Fibroblast of villous mesenchyme (primary cell): ENCODE measurements at regions not wholly inside any gene's neighbourhood (a gene's known extent, or its start where the extent isn't known, plus 50 kb on each side); places are given as distances from the start of the nearest gene placed in this dataset.

Experiments used
- DNase-seq: peaks from one replicate; pipeline ENCODE4 v3.0.0-alpha.2; 2010; ENCODE audit warnings: low read depth
- H3K4me3 ChIP-seq: 2 replicates; pipeline ENCODE4 v1.5.1; 2011; ENCODE audit warnings: low read depth, mild to moderate bottlenecking, low read length
- CTCF ChIP-seq: IDR thresholded peaks from 2 replicates; pipeline ENCODE4 v1.5.1; 2012; ENCODE audit warnings: low read depth, mild to moderate bottlenecking, low read length; ENCODE audit not compliant: insufficient read depth

- no peak for DNase-seq
- TF ChIP-seq CTCF = no peak
- H3K4me3 ChIP-seq = no peak overlapping the region
Observed at GRCh38 chr1:188314557-188315137, 1485.9 kb downstream of the PLA2G4A start.

- H3K4me3 ChIP-seq = no peak overlapping the region
- DNase-seq = no peak
- TF ChIP-seq CTCF = no peak
Observed at GRCh38 chr1:188317894-188318293, 1489.1 kb downstream of the PLA2G4A start.

- no peak for TF ChIP-seq CTCF
- no peak overlapping the region for H3K4me3 ChIP-seq
- DNase-seq = no peak
Observed at GRCh38 chr1:188325211-188325610, 1496.5 kb downstream of the PLA2G4A start.

GRCh38 chr1:188343914-188344313, 1515.2 kb downstream of the PLA2G4A start:
- no peak overlapping the region for H3K4me3 ChIP-seq
- no peak for TF ChIP-seq CTCF
- no peak for DNase-seq

- no peak overlapping the region for H3K4me3 ChIP-seq
- TF ChIP-seq CTCF = no peak
- no peak for DNase-seq
Observed at GRCh38 chr1:188350104-188350503, 1521.4 kb downstream of the PLA2G4A start.

GRCh38 chr1:188355082-188355481, 1526.3 kb downstream of the PLA2G4A start:
- no peak for TF ChIP-seq CTCF
- DNase-seq = no peak
- no peak overlapping the region for H3K4me3 ChIP-seq

- no peak overlapping the region for H3K4me3 ChIP-seq
- no peak for TF ChIP-seq CTCF
- no peak for DNase-seq
Observed at GRCh38 chr1:188355847-188356246, 1527.1 kb downstream of the PLA2G4A start.
